GM18909 (cell line): ENCODE measurements at regions not wholly inside any gene's neighbourhood (a gene's known extent, or its start where the extent isn't known, plus 50 kb on each side); places are given as distances from the start of the nearest gene placed in this dataset.
"Not testable (repeated sequence)": the region's sequence is repeated elsewhere in the genome, so short reads cannot be mapped to it uniquely, and the experiment has no call there.

Experiments used
- ATAC-seq: cut with Tn5 transposase; IDR thresholded peaks from one replicate; pipeline ENCODE4 v1.9.1; 2021; ENCODE audit warnings: mild to moderate bottlenecking; ENCODE audit not compliant: unreplicated experiment, poor library complexity

DNA sequence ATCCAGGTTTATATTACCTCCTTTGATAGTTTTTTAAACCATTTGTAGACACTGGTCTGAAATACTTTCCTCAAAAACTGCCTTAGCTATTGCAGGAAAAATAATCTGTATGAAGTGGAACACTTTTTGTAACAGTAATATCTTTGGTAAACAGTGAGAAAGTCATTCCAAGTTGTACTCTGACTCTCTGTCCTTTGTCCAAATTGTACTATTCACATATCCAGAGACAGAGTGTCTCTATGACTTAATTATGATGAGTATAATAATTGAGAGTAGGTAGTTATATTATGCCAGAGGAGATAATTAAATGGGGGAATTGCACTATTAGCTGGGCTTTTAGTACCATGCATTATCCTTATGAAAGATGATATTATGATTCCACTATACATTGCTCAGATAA lies 112.6 kb upstream of the LCORL start:
- no peak for ATAC-seq

DNA sequence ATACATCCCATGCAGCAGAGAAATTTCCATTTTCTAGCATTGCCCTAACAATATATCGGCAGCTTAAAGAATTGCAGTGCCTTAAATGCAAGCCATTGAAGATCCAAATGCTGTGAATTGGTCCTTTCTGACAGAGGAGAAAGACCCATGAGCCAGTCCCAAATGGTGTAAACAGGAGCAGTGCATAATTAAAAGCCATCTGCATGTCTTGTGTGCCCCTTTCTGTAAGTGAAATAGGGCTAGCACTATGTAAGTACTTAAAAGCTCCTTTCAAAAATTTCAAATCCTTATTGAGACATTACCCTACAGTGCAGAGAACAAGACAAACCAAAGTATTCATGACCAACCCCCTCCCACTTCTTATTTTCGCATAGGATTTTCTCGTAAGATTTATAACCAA lies 108.7 kb upstream of the LCORL start:
- no peak for ATAC-seq

DNA sequence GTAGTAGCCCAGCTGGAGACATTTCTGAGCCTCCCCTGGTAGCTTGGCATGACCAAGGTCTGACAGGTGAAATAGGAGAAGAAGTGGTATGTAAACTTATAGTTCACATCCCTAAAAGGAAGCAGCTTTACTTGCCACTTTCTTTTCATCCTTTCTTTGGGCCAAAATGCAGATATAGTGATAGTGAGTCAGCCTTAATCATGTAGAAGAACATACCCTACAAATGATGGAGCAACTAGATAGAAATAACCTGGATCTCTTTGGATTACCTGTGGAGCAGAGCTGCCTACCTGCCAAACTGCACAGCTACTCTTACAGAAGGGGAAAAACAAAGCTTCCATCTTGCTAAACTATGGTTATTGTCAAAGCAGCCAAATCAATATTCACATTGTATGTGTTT lies 106.7 kb upstream of the LCORL start:
- no peak for ATAC-seq

DNA sequence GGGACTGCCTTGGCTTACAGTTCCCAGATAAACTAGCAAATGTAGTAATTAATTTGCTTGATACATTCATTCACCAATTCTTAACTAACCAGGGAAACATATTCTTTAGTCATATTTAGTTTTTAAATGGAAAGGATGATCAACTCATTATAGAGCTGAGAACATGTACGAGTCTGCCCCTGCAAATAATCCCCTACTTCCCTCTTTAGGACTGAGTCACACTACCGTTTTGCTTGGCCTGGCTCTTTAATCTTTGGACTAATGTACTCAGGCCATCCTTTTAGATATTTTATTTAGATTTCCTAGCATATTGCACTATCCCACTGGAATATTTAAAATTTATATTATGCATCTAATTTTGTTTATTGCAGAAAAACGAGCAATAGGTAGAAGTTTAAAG lies 105.5 kb upstream of the LCORL start:
- ATAC-seq: no peak

DNA sequence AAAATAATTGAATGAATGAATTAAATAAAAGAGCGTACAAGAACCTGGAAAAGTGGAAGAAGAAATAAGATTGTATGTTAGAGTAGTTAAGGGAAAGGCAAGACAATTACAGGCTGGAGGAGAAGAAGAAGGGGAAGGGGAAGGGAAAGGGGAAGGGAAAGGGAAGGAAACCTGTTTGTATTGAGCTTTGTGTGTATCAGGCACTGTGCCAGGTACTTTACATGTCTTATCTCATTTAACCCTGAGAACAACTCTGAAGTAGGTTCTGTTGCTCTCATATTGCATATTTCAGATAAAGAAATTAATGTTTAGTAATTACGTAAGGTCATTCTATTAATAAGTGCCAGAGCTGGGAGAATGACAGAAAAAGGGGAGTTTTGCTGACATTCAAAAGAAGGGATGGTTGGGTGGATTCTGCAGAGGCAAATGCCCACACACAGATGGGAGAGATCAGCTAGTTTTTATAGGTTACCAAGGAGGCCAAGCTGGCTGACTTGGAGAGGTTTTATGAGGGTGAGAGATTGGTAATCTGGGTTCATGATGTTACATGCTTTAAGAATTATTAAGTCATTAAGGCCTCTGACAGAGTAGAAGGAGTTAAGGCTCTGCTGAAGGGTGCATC lies 92.3 kb upstream of the LCORL start:
- ATAC-seq: no peak

- no peak for ATAC-seq
Measured at GRCh38 chr4:18111081-18111480, 89.5 kb upstream of the LCORL start.

DNA sequence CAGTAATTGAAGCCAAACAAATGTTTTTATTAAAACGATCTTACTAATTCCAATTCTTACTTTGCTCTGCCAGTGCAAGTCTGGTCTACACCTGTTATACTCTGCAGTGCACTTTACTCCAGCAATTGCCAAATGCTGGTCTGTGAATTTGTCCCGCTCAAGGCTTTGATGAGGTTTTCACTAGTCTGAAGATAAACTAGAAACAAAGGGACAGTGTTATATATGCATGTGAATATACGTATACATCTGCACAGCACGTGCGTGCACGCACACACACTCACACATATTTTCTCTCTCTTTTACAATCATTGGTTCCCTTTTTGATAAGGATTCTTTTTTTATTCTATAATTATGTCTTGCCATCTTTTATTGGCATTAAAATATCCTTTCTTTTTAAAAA lies 88.5 kb upstream of the LCORL start:
- ATAC-seq: no peak

- no peak for ATAC-seq
Measured at GRCh38 chr4:18109676-18110075, 88.1 kb upstream of the LCORL start.

DNA sequence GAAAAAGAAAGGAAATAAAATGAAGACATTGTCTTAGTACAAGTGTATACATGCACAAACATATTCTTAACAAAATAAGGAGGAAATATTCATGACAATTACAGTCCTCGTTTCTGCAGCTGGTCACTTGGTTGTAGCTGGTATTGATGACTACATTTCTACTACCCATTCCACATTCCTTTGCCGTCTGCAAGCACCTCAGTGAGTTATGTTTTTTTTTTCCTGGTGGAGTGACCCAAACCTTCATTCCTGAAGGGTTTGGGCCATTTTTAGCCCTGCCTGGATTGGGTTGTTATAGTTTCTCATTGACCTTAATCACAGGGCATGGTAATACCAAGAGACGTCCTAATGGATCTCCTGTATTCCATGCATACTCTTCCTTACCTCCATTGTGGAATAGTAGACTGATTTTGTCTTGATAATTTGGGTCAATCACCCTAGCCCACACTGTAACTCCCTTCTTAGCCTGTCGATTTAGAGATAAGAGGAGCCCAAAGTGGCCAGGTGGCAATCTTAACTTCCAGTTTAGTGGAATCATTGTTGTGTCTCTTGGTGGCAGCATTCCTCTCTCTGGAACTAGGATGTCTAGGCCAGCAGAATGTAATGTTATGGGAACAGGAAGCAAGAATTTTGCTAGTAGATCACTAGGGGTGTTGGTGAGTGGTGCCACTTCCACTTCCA lies 86.4 kb upstream of the LCORL start:
- not testable (repeated sequence) for ATAC-seq

GRCh38 chr4:18106620-18107019 lies 85.1 kb upstream of the LCORL start:
- ATAC-seq: no peak

- peak; percentile 85 for ATAC-seq
Measured at GRCh38 chr4:18105030-18106011, 83.8 kb upstream of the LCORL start.

- no peak for ATAC-seq
Measured at GRCh38 chr4:18103876-18104605, 82.5 kb upstream of the LCORL start.

GRCh38 chr4:18100657-18101056 lies 79.1 kb upstream of the LCORL start:
- ATAC-seq: peak; percentile 37

- not testable (repeated sequence) for ATAC-seq
Measured at GRCh38 chr4:18090447-18090846, 68.9 kb upstream of the LCORL start.

DNA sequence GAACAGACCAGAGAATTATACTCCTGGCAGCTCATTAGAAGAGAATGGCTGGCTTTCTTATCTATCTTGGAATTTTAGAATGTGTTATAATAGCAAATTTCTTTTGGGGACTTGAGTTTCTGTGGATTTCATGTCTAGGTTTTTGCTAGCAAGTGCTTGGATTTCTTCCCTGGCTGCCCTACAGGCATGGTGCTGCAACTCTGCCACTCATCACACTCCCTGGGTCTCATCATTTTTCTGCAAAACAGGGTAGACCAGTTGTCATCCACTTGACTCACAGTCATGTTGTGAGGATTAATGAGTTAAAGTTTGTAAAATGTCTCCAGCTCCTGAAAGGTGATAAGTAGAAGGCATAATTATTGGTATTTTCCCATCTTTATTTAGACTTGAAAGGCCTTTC lies 60.7 kb upstream of the LCORL start:
- ATAC-seq: no peak

DNA sequence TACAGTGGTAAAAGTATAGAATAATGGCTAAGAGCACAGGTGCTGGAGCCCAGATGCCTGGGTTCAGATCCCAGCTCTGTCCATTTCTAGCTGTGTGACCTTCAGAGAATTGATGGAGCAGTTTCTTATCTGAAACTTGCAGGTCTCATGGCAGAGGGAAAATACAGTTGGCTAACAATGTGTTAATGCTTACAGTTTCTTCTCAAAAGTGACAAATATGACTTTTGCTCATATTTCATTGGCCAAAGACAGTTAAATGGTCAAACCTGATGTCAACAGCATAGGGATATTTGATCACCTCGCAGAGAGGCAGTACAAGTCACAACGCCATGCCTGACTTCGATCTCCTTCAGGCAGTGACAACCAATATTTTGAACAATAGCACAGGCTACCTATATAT lies 60.2 kb upstream of the LCORL start:
- ATAC-seq: no peak

- ATAC-seq: peak; percentile 84
Measured at GRCh38 chr4:18077808-18078207, 56.3 kb upstream of the LCORL start.

DNA sequence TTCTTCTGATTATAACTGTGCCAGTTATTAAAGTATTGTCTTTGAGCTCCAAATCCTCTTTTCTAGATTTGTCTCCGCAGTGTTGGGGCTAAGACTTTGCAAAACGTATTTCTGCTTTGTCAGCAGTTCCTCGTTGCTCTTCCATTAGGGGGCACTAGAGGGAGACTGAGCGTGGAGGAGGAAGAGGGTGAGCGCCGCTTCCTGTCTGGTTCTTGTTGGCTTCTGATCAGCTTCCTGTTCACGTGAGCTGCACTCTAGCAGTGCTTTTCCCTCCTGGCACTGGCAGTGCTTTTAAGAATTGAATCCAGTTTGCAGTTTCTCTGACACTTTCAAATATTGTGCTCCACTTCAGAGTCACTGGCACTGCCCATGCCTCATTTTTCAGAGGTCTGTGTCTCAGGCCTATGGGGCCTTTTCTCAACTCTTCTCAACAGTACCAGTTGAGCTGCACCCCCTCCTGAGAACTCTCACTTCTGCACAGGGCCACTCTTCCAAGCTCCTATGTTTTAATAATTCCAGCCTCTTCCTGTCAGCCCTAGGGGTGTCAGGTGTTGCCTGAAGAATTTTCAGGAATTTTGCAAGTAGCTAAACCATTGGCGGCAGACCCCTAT lies 54.4 kb upstream of the LCORL start:
- ATAC-seq: peak; percentile 59

- ATAC-seq: no peak
Measured at GRCh38 chr4:18071894-18072293, 50.3 kb upstream of the LCORL start.
